GM18511 (cell line): ENCODE measurements at regions not wholly inside any gene's neighbourhood (a gene's known extent, or its start where the extent isn't known, plus 50 kb on each side); places are given as distances from the start of the nearest gene placed in this dataset.
"Not testable (repeated sequence)": the region's sequence is repeated elsewhere in the genome, so short reads cannot be mapped to it uniquely, and the experiment has no call there.

Experiments
- ATAC-seq: cut with Tn5 transposase; IDR thresholded peaks from one replicate; pipeline ENCODE4 v1.9.1; 2021; ENCODE audit warnings: mild to moderate bottlenecking, moderate library complexity; ENCODE audit not compliant: unreplicated experiment

DNA sequence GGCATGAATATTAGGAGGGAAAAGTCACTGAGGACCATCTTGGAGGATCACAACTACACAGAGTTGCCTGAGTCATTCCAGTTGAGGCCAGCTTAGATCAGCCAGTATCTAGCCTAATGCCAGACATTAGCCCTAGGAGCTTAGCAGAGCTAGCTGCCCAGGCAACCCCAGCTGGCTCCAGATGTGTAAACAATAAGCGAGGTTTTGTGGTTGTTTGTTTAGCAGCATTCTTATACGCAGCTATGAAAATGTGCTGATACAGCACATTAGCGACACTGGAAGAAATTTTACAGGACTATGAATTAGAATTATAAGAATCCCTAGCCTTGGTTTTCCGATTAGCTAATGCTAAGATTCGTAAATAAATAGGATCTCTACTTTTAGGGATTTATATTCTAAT lies 59.3 kb downstream of the BTBD3 start:
- ATAC-seq: no peak

DNA sequence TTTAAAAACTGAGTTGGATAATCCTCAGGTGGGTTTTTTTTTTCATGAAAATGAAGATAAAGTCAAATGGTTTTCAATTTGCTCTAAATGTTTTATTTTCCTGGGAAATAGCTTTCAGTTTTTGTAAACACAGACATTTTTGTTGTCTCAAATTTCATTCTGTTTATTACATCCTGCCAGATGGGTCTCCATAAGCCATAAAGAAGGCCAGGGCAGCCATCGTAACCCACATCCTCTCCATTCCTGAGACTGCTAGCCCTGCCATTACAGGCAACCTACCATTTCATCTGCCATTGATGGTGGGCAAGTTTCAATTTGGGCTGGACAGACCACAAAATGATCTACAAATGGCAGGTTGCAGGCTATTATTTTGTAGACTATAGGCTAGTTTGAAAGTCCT lies 60.8 kb downstream of the BTBD3 start:
- ATAC-seq: no peak

DNA sequence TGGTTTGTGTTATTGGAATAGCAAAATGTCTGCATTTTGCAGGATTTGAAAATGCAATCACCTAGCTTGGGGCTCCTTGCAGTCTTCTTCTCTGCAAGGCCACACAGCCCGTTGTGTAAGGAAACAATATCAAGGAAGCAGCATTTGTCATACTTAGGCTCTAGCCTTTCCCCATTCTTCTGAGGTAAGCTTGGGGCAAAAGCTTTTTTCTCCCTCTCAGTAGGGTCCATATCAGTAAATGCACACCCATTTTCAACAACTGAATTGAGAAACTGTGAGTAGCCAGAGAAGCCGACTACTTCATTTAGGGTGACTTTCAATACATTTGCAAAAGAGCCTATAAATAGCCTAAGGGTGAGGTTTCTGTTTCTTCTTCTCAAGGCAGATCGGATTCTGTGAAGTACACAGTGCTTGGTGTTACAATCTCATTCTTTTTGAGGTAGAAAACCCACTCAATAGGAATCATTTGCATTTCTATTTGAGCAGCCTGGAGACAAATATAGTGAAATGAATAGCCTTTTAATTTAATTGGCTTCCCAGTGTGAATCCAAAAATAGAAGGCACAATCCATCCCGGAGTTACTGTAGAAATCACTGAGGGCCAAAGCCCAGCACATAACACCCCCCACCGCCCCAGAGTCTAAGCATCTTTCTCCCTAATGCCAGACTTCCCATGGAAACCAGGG lies 61.8 kb downstream of the BTBD3 start:
- ATAC-seq: no peak

DNA sequence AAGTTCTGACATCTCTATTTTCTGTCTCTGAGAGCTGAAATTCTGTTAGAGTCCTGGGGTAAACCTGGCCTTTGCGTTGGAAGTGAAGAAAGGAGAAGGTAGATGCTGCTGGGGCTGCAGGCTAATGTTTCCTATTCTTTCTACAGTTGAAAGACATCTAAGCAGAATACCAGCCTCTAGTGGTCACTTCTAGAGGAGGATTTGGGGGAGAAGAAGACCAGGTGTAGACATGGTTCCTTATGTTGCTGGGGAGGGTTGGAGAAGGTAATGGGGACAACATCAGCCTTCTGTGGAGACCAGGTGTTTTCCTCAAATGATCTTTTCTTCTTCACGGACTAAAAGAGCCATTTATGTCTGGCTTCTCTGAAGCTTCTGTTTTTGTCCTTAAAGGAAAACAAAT lies 62.6 kb downstream of the BTBD3 start:
- ATAC-seq: no peak

DNA sequence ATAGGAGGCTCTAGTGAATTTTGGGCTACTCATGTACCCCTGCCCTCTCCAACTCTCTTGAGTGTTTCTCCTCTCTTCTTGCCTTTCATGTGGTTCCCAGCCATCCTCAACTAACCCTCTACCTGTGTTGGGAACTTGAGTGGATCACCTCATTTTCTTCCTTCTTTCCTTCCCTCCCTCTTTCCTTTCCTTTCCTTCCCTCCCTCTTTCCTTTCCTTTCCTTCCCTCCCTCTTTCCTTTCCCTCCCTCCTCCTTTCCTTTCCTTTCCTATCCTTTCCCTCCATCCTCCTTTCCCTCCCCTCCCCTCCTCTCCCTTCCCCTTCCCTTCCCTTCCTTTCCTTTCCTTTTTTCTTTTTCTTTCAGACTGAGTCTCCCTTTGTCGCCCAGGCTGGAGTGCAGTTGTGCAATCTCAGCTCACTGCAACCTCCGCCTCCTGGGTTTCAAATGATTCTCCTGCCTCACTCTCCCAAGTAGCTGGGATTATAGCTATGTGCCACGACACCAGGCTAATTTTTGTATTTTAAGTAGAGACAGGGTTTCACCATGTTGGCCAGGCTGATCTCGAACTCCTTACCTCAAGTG lies 63.8 kb downstream of the BTBD3 start:
- ATAC-seq: no peak

GRCh38 chr20:11982289-11982954 lies 64.7 kb downstream of the BTBD3 start:
- no peak for ATAC-seq

GRCh38 chr20:11982955-11983470 lies 65.3 kb downstream of the BTBD3 start:
- no peak for ATAC-seq

GRCh38 chr20:11986954-11987353 lies 69.3 kb downstream of the BTBD3 start:
- ATAC-seq: no peak

- no peak for ATAC-seq
Measured at GRCh38 chr20:11987526-11987925, 69.8 kb downstream of the BTBD3 start.

GRCh38 chr20:11989018-11989771 lies 71.5 kb downstream of the BTBD3 start:
- ATAC-seq: no peak

- ATAC-seq: no peak
Measured at GRCh38 chr20:11992426-11992825, 74.7 kb downstream of the BTBD3 start.

- no peak for ATAC-seq
Measured at GRCh38 chr20:11993886-11994461, 76.3 kb downstream of the BTBD3 start.

- ATAC-seq: no peak
Measured at GRCh38 chr20:11995805-11996567, 78.3 kb downstream of the BTBD3 start.

GRCh38 chr20:12004776-12005175 lies 87.1 kb downstream of the BTBD3 start:
- not testable (repeated sequence) for ATAC-seq

- no peak for ATAC-seq
Measured at GRCh38 chr20:12012241-12013222, 94.8 kb downstream of the BTBD3 start.

- no peak for ATAC-seq
Measured at GRCh38 chr20:12014276-12014675, 96.6 kb downstream of the BTBD3 start.

DNA sequence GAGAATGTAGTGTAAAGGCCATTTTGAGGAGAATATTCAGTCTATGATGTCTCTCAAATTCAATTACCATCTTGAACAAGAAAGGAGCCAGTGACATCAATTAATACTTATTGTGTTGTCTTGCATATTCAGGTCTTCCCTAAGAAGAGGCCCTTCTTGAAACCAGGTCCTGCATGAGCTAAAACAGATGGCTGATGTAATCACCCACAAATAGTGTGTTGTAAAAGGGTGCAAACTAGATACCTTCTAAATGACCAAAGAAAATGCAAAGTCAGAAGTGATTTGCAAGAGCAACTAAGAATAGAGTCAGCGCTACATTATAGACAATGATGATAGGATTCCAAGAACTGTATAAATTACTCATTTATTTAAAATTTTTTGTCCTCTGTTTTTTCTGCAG lies 97.0 kb downstream of the BTBD3 start:
- ATAC-seq: no peak

GRCh38 chr20:12016291-12016690 lies 98.6 kb downstream of the BTBD3 start:
- no peak for ATAC-seq

GRCh38 chr20:12019715-12020114 lies 102.0 kb downstream of the BTBD3 start:
- ATAC-seq: no peak
